ENCODE measurements at regions not wholly inside any gene's neighbourhood (a gene's known extent, or its start where the extent isn't known, plus 50 kb on each side); places are given as distances from the start of the nearest gene placed in this dataset.

GRCh38 chr1:59025898-59026426 is 242.1 kb upstream of the JUN start:
- H4K8ac ChIP-seq (ENCODE audit: low read depth, low read length) = no peak overlapping the region
- H3K4me3 ChIP-seq (ENCODE audit: low read length) = no peak overlapping the region
- no peak overlapping the region for H3K4me2 ChIP-seq (ENCODE audit: low read length)
- no peak overlapping the region for H3K27ac ChIP-seq (ENCODE audit: low read depth, low read length)
- H3K79me1 ChIP-seq (ENCODE audit: low read length) = no peaks in the 10 kb centered on the region
- H3K27me3 ChIP-seq (ENCODE audit: insufficient read depth, low read length, poor library complexity) = no peaks in the 10 kb centered on the region
- H3K79me2 ChIP-seq (ENCODE audit: control insufficient read depth, insufficient read depth, low read length) = no peaks in the 10 kb centered on the region
- H2BK15ac ChIP-seq (replicated peaks; ENCODE audit: low read depth) = no peak overlapping the region
- H3K36me3 ChIP-seq (ENCODE audit: control insufficient read depth, insufficient read depth, low read length) = no peaks in the 10 kb centered on the region
- no CpG with 5 or more reads among the region's 4 CpGs for WGBS (ENCODE audit: extremely low coverage, insufficient coverage, low lambda C conversion rate)
- H3K4ac ChIP-seq (ENCODE audit: low read depth, low read length) = no peak overlapping the region
- no peak overlapping the region for H4K5ac ChIP-seq (ENCODE audit: low read length)
- no peak overlapping the region for H2AK5ac ChIP-seq (ENCODE audit: low read length)
- H3K23ac ChIP-seq (ENCODE audit: low read length) = no peak overlapping the region
- H3K18ac ChIP-seq (ENCODE audit: low read length) = no peak overlapping the region
- no peak overlapping the region for H3K56ac ChIP-seq (ENCODE audit: low read length)
- H2BK5ac ChIP-seq (ENCODE audit: low read length) = no peak overlapping the region
- no peak for DNase-seq
- no peak overlapping the region for H3K9ac ChIP-seq (ENCODE audit: low read length)
- no peaks in the 10 kb centered on the region for H3K4me1 ChIP-seq (ENCODE audit: control insufficient read depth, low read depth, low read length)
- no peak overlapping the region for H2BK120ac ChIP-seq (ENCODE audit: low read depth, low read length)

GRCh38 chr1:59026472-59026948 is 242.7 kb upstream of the JUN start:
- Histone ChIP-seq H3K23ac (ENCODE audit: low read length) (no peak overlapping the region), H2BK15ac (replicated peaks; ENCODE audit: low read depth) (no peak overlapping the region), H3K27me3 (ENCODE audit: insufficient read depth, low read length, poor library complexity) (no peaks in the 10 kb centered on the region), H2BK120ac (ENCODE audit: low read depth, low read length) (no peak overlapping the region), H3K79me1 (ENCODE audit: low read length) (no peaks in the 10 kb centered on the region), H3K4me1 (ENCODE audit: control insufficient read depth, low read depth, low read length) (no peaks in the 10 kb centered on the region), H3K4me2 (ENCODE audit: low read length) (no peak overlapping the region), H4K8ac (ENCODE audit: low read depth, low read length) (no peak overlapping the region), H2AK5ac (ENCODE audit: low read length) (no peak overlapping the region), H3K9ac (ENCODE audit: low read length) (no peak overlapping the region), H3K36me3 (ENCODE audit: control insufficient read depth, insufficient read depth, low read length) (no peaks in the 10 kb centered on the region), H3K27ac (ENCODE audit: low read depth, low read length) (no peak overlapping the region), H3K4me3 (ENCODE audit: low read length) (no peak overlapping the region), H2BK5ac (ENCODE audit: low read length) (no peak overlapping the region), H3K18ac (ENCODE audit: low read length) (no peak overlapping the region), H3K4ac (ENCODE audit: low read depth, low read length) (no peak overlapping the region), H3K79me2 (ENCODE audit: control insufficient read depth, insufficient read depth, low read length) (no peaks in the 10 kb centered on the region), H4K5ac (ENCODE audit: low read length) (no peak overlapping the region), H3K56ac (ENCODE audit: low read length) (no peak overlapping the region)
- no CpG with 5 or more reads among the region's 6 CpGs for WGBS (ENCODE audit: extremely low coverage, insufficient coverage, low lambda C conversion rate)
- DNase-seq = peak; percentile 62

GRCh38 chr1:59027177-59027576 is 243.3 kb upstream of the JUN start:
- Histone ChIP-seq H3K4me3 (ENCODE audit: low read length) (no peak overlapping the region), H4K8ac (ENCODE audit: low read depth, low read length) (no peak overlapping the region), H2BK5ac (ENCODE audit: low read length) (no peak overlapping the region), H3K79me1 (ENCODE audit: low read length) (no peaks in the 10 kb centered on the region), H2BK15ac (replicated peaks; ENCODE audit: low read depth) (no peak overlapping the region), H3K56ac (ENCODE audit: low read length) (no peak overlapping the region), H3K36me3 (ENCODE audit: control insufficient read depth, insufficient read depth, low read length) (no peaks in the 10 kb centered on the region), H3K27ac (ENCODE audit: low read depth, low read length) (no peak overlapping the region), H3K4me2 (ENCODE audit: low read length) (no peak overlapping the region), H3K27me3 (ENCODE audit: insufficient read depth, low read length, poor library complexity) (no peaks in the 10 kb centered on the region), H4K5ac (ENCODE audit: low read length) (no peak overlapping the region), H3K23ac (ENCODE audit: low read length) (no peak overlapping the region), H3K9ac (ENCODE audit: low read length) (no peak overlapping the region), H3K79me2 (ENCODE audit: control insufficient read depth, insufficient read depth, low read length) (no peaks in the 10 kb centered on the region), H2AK5ac (ENCODE audit: low read length) (no peak overlapping the region), H2BK120ac (ENCODE audit: low read depth, low read length) (no peak overlapping the region), H3K4me1 (ENCODE audit: control insufficient read depth, low read depth, low read length) (no peaks in the 10 kb centered on the region), H3K18ac (ENCODE audit: low read length) (no peak overlapping the region), H3K4ac (ENCODE audit: low read depth, low read length) (no peak overlapping the region)
- WGBS (ENCODE audit: extremely low coverage, insufficient coverage, low lambda C conversion rate) = no CpG with 5 or more reads among the region's 2 CpGs
- no peak for DNase-seq

GRCh38 chr1:59028048-59028447 is 244.2 kb upstream of the JUN start:
- Histone ChIP-seq H3K56ac (ENCODE audit: low read length) (no peak overlapping the region), H3K79me1 (ENCODE audit: low read length) (no peaks in the 10 kb centered on the region), H2BK120ac (ENCODE audit: low read depth, low read length) (no peak overlapping the region), H3K79me2 (ENCODE audit: control insufficient read depth, insufficient read depth, low read length) (no peaks in the 10 kb centered on the region), H3K4me2 (ENCODE audit: low read length) (no peak overlapping the region), H3K4me1 (ENCODE audit: control insufficient read depth, low read depth, low read length) (no peaks in the 10 kb centered on the region), H4K5ac (ENCODE audit: low read length) (no peak overlapping the region), H3K18ac (ENCODE audit: low read length) (no peak overlapping the region), H3K9ac (ENCODE audit: low read length) (no peak overlapping the region), H3K36me3 (ENCODE audit: control insufficient read depth, insufficient read depth, low read length) (no peaks in the 10 kb centered on the region), H3K27ac (ENCODE audit: low read depth, low read length) (no peak overlapping the region), H3K27me3 (ENCODE audit: insufficient read depth, low read length, poor library complexity) (no peaks in the 10 kb centered on the region), H3K4ac (ENCODE audit: low read depth, low read length) (no peak overlapping the region), H3K23ac (ENCODE audit: low read length) (no peak overlapping the region), H2AK5ac (ENCODE audit: low read length) (no peak overlapping the region), H2BK15ac (replicated peaks; ENCODE audit: low read depth) (no peak overlapping the region), H3K4me3 (ENCODE audit: low read length) (no peak overlapping the region), H2BK5ac (ENCODE audit: low read length) (no peak overlapping the region), H4K8ac (ENCODE audit: low read depth, low read length) (no peak overlapping the region)
- no peak for DNase-seq
- no CpG with 5 or more reads among the region's 3 CpGs for WGBS (ENCODE audit: extremely low coverage, insufficient coverage, low lambda C conversion rate)

GRCh38 chr1:59029411-59030167 is 245.7 kb upstream of the JUN start:
- Histone ChIP-seq H3K4ac (ENCODE audit: low read depth, low read length) (no peak overlapping the region), H3K79me2 (ENCODE audit: control insufficient read depth, insufficient read depth, low read length) (no peaks in the 10 kb centered on the region), H3K79me1 (ENCODE audit: low read length) (no peaks in the 10 kb centered on the region), H3K27me3 (ENCODE audit: insufficient read depth, low read length, poor library complexity) (no peaks in the 10 kb centered on the region), H4K5ac (ENCODE audit: low read length) (no peak overlapping the region), H2BK5ac (ENCODE audit: low read length) (no peak overlapping the region), H3K56ac (ENCODE audit: low read length) (no peak overlapping the region), H3K23ac (ENCODE audit: low read length) (no peak overlapping the region), H3K36me3 (ENCODE audit: control insufficient read depth, insufficient read depth, low read length) (no peaks in the 10 kb centered on the region), H4K8ac (ENCODE audit: low read depth, low read length) (no peak overlapping the region), H3K27ac (ENCODE audit: low read depth, low read length) (no peak overlapping the region), H3K9ac (ENCODE audit: low read length) (no peak overlapping the region), H3K18ac (ENCODE audit: low read length) (no peak overlapping the region), H2BK120ac (ENCODE audit: low read depth, low read length) (no peak overlapping the region), H3K4me3 (ENCODE audit: low read length) (no peak overlapping the region), H2AK5ac (ENCODE audit: low read length) (no peak overlapping the region), H2BK15ac (replicated peaks; ENCODE audit: low read depth) (no peak overlapping the region), H3K4me1 (ENCODE audit: control insufficient read depth, low read depth, low read length) (no peaks in the 10 kb centered on the region), H3K4me2 (ENCODE audit: low read length) (no peak overlapping the region)
- WGBS (ENCODE audit: extremely low coverage, insufficient coverage, low lambda C conversion rate) = no CpG with 5 or more reads among the region's 5 CpGs
- DNase-seq = no peak

- Histone ChIP-seq H3K79me2 (ENCODE audit: control insufficient read depth, insufficient read depth, low read length) (no peaks in the 10 kb centered on the region), H2BK15ac (replicated peaks; ENCODE audit: low read depth) (no peak overlapping the region), H2BK5ac (ENCODE audit: low read length) (no peak overlapping the region), H2AK5ac (ENCODE audit: low read length) (no peak overlapping the region), H3K27ac (ENCODE audit: low read depth, low read length) (no peak overlapping the region), H3K4me3 (ENCODE audit: low read length) (no peak overlapping the region), H4K5ac (ENCODE audit: low read length) (no peak overlapping the region), H3K23ac (ENCODE audit: low read length) (no peak overlapping the region), H3K18ac (ENCODE audit: low read length) (no peak overlapping the region), H3K79me1 (ENCODE audit: low read length) (no peaks in the 10 kb centered on the region), H3K56ac (ENCODE audit: low read length) (no peak overlapping the region), H3K9ac (ENCODE audit: low read length) (no peak overlapping the region), H2BK120ac (ENCODE audit: low read depth, low read length) (no peak overlapping the region), H3K36me3 (ENCODE audit: control insufficient read depth, insufficient read depth, low read length) (no peaks in the 10 kb centered on the region), H3K4me2 (ENCODE audit: low read length) (no peak overlapping the region), H3K4me1 (ENCODE audit: control insufficient read depth, low read depth, low read length) (no peaks in the 10 kb centered on the region), H4K8ac (ENCODE audit: low read depth, low read length) (no peak overlapping the region), H3K27me3 (ENCODE audit: insufficient read depth, low read length, poor library complexity) (no peaks in the 10 kb centered on the region), H3K4ac (ENCODE audit: low read depth, low read length) (no peak overlapping the region)
- no CpG with 5 or more reads among the region's 2 CpGs for WGBS (ENCODE audit: extremely low coverage, insufficient coverage, low lambda C conversion rate)
- DNase-seq = no peak
These were observed 248.4 kb upstream of the JUN start for GRCh38 chr1:59032228-59032627.

Data from mesendoderm (in vitro differentiated cells).